ENCODE measurements at regions not wholly inside any gene's neighbourhood (a gene's known extent, or its start where the extent isn't known, plus 50 kb on each side); places are given as distances from the start of the nearest gene placed in this dataset.

DNA sequence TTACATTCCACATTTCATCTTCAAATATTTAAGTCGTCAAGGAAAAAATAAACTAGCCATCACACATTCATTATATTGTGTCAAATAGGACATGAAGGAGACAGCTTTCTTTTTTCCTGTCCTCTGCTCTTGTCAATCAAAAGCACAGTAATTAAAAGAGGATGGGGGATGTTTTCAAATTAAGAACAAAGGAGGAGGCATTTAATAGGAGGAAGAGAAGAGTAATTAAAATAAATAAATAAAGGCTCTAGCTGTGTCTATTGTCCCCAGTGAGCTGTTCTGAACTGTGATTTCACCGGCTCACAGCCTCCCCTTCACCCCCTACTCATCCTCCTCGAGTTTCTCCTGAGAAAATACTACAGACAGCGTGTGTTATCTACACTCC, 1377.1 kb upstream of the PIK3C3 start:
- Histone ChIP-seq H3K36me3 (no peaks in the 10 kb centered on the region), H3K27ac (no peak overlapping the region), H3K9me3 (no peaks in the 10 kb centered on the region), H3K4me3 (no peak overlapping the region), H3K4me1 (no peaks in the 10 kb centered on the region), H3K27me3 (no peaks in the 10 kb centered on the region)
- intact Hi-C loops (cut with DNase I), result no loop called here
- TF ChIP-seq POLR2A (IDR thresholded peaks at IDR 0.05) (no peak), CTCF (IDR thresholded peaks at IDR 0.05) (no peak)
- ATAC-seq (no peak), DNase-seq (no peak)
- WGBS (ENCODE audit: insufficient coverage, low coverage, low lambda C conversion rate, missing lambda C conversion rate), result 34% methylated on average over 4 of the region's 4 CpGs

- ATAC-seq (no peak), DNase-seq (no peak)
- Histone ChIP-seq H3K9me3 (no peaks in the 10 kb centered on the region), H3K27ac (no peak overlapping the region), H3K36me3 (no peaks in the 10 kb centered on the region), H3K27me3 (no peaks in the 10 kb centered on the region), H3K4me1 (no peaks in the 10 kb centered on the region), H3K4me3 (no peak overlapping the region)
- intact Hi-C loops (cut with DNase I), result no loop called here
- no peak for TF ChIP-seq POLR2A (IDR thresholded peaks at IDR 0.05)
- TF ChIP-seq CTCF (IDR thresholded peaks at IDR 0.05), result no peak
- WGBS (ENCODE audit: insufficient coverage, low coverage, low lambda C conversion rate, missing lambda C conversion rate), result 36% methylated on average over 5 of the region's 5 CpGs
Measured at GRCh38 chr18:40577239-40577980, 1377.6 kb upstream of the PIK3C3 start.

- Histone ChIP-seq H3K4me1 (no peaks in the 10 kb centered on the region), H3K27ac (no peak overlapping the region), H3K27me3 (no peaks in the 10 kb centered on the region), H3K36me3 (no peaks in the 10 kb centered on the region), H3K4me3 (no peak overlapping the region), H3K9me3 (no peaks in the 10 kb centered on the region)
- 34% methylated on average over 4 of the region's 4 CpGs for WGBS (ENCODE audit: insufficient coverage, low coverage, low lambda C conversion rate, missing lambda C conversion rate)
- ATAC-seq (no peak), DNase-seq (no peak)
- intact Hi-C loops (cut with DNase I), result no loop called here
- TF ChIP-seq CTCF (IDR thresholded peaks at IDR 0.05), result no peak
- TF ChIP-seq POLR2A (IDR thresholded peaks at IDR 0.05), result no peak
Measured at GRCh38 chr18:40576507-40577115, 1378.4 kb upstream of the PIK3C3 start.

DNA sequence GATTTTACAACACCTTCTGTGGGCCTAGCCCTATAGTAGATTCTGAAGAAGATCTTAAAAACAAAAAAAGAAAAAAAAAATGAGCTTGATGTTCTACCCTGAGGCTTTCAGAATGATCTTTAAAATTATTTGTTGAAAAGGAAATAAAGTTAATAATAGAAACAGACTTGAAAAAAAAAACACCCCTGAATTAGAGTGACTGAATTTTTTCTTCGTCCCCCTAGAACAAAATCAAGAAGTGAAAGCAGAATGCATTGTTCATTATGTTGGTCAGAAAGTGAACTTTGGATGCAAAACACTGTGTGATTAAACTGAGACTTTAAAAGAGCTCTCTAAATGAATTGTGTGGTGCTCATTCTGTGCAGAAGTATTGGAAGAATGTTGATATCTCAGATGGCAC, 1384.4 kb upstream of the PIK3C3 start:
- H3K27me3 ChIP-seq, result no peaks in the 10 kb centered on the region
- intact Hi-C loops (cut with DNase I), result no loop called here
- TF ChIP-seq POLR2A (IDR thresholded peaks at IDR 0.05) (no peak), CTCF (IDR thresholded peaks at IDR 0.05) (no peak)
- ATAC-seq (no peak), DNase-seq (no peak)
- WGBS (ENCODE audit: insufficient coverage, low coverage, low lambda C conversion rate, missing lambda C conversion rate), result 23% methylated on average over 1 of the region's 1 CpG
- H3K27ac ChIP-seq, result no peak overlapping the region
- H3K4me3 ChIP-seq, result no peak overlapping the region
- no peaks in the 10 kb centered on the region for H3K9me3 ChIP-seq
- H3K4me1 ChIP-seq, result no peaks in the 10 kb centered on the region
- no peaks in the 10 kb centered on the region for H3K36me3 ChIP-seq
